ENCODE measurements at regions not wholly inside any gene's neighbourhood (a gene's known extent, or its start where the extent isn't known, plus 50 kb on each side); places are given as distances from the start of the nearest gene placed in this dataset.

- FAIRE-seq (no peak), DNase-seq (ENCODE audit: low read depth, low spot score) (no peak)
- H3K36me3 ChIP-seq (ENCODE audit: control insufficient read depth in 2 of 2, extremely low read depth in 1 of 2, insufficient read depth in 2 of 2, low read length in 2 of 2): no peaks in the 10 kb centered on the region
- no peak overlapping the region for H3K9ac ChIP-seq (ENCODE audit: control insufficient read depth, extremely low read depth, insufficient read depth, low read length)
- TF ChIP-seq CTCF (optimal IDR thresholded peaks at IDR 0.05 in 1 of 3, IDR thresholded peaks at IDR 0.05 in 1 of 3, conservative IDR thresholded peaks at IDR 0.05 in 1 of 3; ENCODE audit: extremely low read depth in 1 of 3, insufficient read depth in 2 of 3, low read length in 3 of 3): no peak
- TF ChIP-seq EZH2 (IDR thresholded peaks at IDR 0.05; ENCODE audit: low read length): no peak
- no peak overlapping the region for H2AFZ ChIP-seq (ENCODE audit: control insufficient read depth, low read length)
- peak overlapping the region; percentile 61 for H3K27ac ChIP-seq (ENCODE audit: control insufficient read depth, insufficient read depth, low read length)
- H3K4me1 ChIP-seq (ENCODE audit: control insufficient read depth, extremely low read depth, insufficient read depth, low read length): peaks cover 42% of the 10 kb centered on the region
- no peaks in the 10 kb centered on the region for H3K9me3 ChIP-seq (ENCODE audit: control insufficient read depth, low read depth, low read length)
- H3K79me2 ChIP-seq (ENCODE audit: control insufficient read depth, insufficient read depth, low read length): no peaks in the 10 kb centered on the region
- H3K4me3 ChIP-seq (ENCODE audit: control insufficient read depth in 2 of 3, extremely low read depth in 1 of 3, insufficient read depth in 2 of 3, low read depth in 1 of 3, low read length in 3 of 3): no peak overlapping the region
- H3K9me1 ChIP-seq (ENCODE audit: control insufficient read depth, extremely low read depth, insufficient read depth, low read length): no peaks in the 10 kb centered on the region
- no peak overlapping the region for H3K4me2 ChIP-seq (ENCODE audit: control insufficient read depth, extremely low read depth, insufficient read depth, low read depth, low read length)
- dilution Hi-C loops (cut with MboI; ENCODE audit: extremely low pct_ligation_motif_present, low sequenced_read_pairs): no loop called here
- no peaks in the 10 kb centered on the region for H4K20me1 ChIP-seq (ENCODE audit: control insufficient read depth, extremely low read depth, insufficient read depth, low read length)
- H3K27me3 ChIP-seq (ENCODE audit: control insufficient read depth, extremely low read depth, insufficient read depth, low read length): no peaks in the 10 kb centered on the region
Measured at GRCh38 chr12:25771476-25771875, 187.0 kb upstream of the RASSF8 start.

GRCh38 chr12:25775968-25776367, 182.5 kb upstream of the RASSF8 start:
- Histone ChIP-seq H3K4me3 (ENCODE audit: control insufficient read depth in 2 of 3, extremely low read depth in 1 of 3, insufficient read depth in 2 of 3, low read depth in 1 of 3, low read length in 3 of 3) (no peak overlapping the region), H3K27me3 (ENCODE audit: control insufficient read depth, extremely low read depth, insufficient read depth, low read length) (no peaks in the 10 kb centered on the region), H3K4me2 (ENCODE audit: control insufficient read depth, extremely low read depth, insufficient read depth, low read depth, low read length) (peak overlapping the region; percentile 33), H3K9ac (ENCODE audit: control insufficient read depth, extremely low read depth, insufficient read depth, low read length) (no peak overlapping the region), H3K36me3 (ENCODE audit: control insufficient read depth in 2 of 2, extremely low read depth in 1 of 2, insufficient read depth in 2 of 2, low read length in 2 of 2) (no peaks in the 10 kb centered on the region), H3K27ac (ENCODE audit: control insufficient read depth, insufficient read depth, low read length) (peak overlapping the region; percentile 42), H4K20me1 (ENCODE audit: control insufficient read depth, extremely low read depth, insufficient read depth, low read length) (no peaks in the 10 kb centered on the region), H2AFZ (ENCODE audit: control insufficient read depth, low read length) (peak overlapping the region; percentile 36), H3K79me2 (ENCODE audit: control insufficient read depth, insufficient read depth, low read length) (no peaks in the 10 kb centered on the region), H3K9me1 (ENCODE audit: control insufficient read depth, extremely low read depth, insufficient read depth, low read length) (no peaks in the 10 kb centered on the region), H3K9me3 (ENCODE audit: control insufficient read depth, low read depth, low read length) (no peaks in the 10 kb centered on the region), H3K4me1 (ENCODE audit: control insufficient read depth, extremely low read depth, insufficient read depth, low read length) (peaks cover 12% of the 10 kb centered on the region)
- TF ChIP-seq EZH2 (IDR thresholded peaks at IDR 0.05; ENCODE audit: low read length) (no peak), CTCF (optimal IDR thresholded peaks at IDR 0.05 in 1 of 3, IDR thresholded peaks at IDR 0.05 in 1 of 3, conservative IDR thresholded peaks at IDR 0.05 in 1 of 3; ENCODE audit: extremely low read depth in 1 of 3, insufficient read depth in 2 of 3, low read length in 3 of 3) (peak in 1 of 3 experiments; percentile 4)
- DNase-seq (ENCODE audit: low read depth, low spot score): peak; percentile 71
- dilution Hi-C loops (cut with MboI; ENCODE audit: extremely low pct_ligation_motif_present, low sequenced_read_pairs): no loop called here
- peak; percentile 96 for FAIRE-seq
